K562 (cell line): ENCODE measurements at regions not wholly inside any gene's neighbourhood (a gene's known extent, or its start where the extent isn't known, plus 50 kb on each side); places are given as distances from the start of the nearest gene placed in this dataset.

Experiments
- ATAC-seq: fragments of 200-7000 bp; cut with Tn5 transposase; 3 replicates; pipeline ENCODE4 v1.9.1; 2020; ENCODE audit warnings: moderate library complexity
- BruUV-seq: library from RNA; stranded (reverse); fragments of 400-500 nt; replicated peaks from 2 replicates; lab custom pipeline; 2021; lab: Mats Ljungman, UMichigan
- CTCF ChIA-PET: fragments of 300-600 bp; formaldehyde crosslinking; extraction: SDS; loops from one replicate; lab custom pipeline; 2021; ENCODE audit warnings: low intra/inter-chr PET ratio; lab: Yijun Ruan, JAX
- POLR2A ChIA-PET: fragments of 300-600, 350-650 bp; sonication (Branson Sonifier 250); formaldehyde crosslinking; extraction: SDS; loops from one replicate; lab custom pipeline; 2021; ENCODE audit warnings: antibody characterized with exemption, inconsistent platforms; lab: Yijun Ruan, JAX
- DNase-seq, 4 experiments: peaks; one replicate each; pipeline versions ENCODE4 v3.0.0 to v3.0.0-alpha.2; 2011 to 2018; ENCODE audit warnings: low spot score in 3 of 4, mixed read lengths in 3 of 4; ENCODE audit errors: extremely low read depth in 1 of 4
- FAIRE-seq: peaks from 2 replicates; lab custom pipeline; 2011; peaks lifted over from hg19 to GRCh38; lab: Jason Lieb, UNC
- H2AFZ ChIP-seq: 2 replicates; pipeline ENCODE4 v1.6.0; 2011; ENCODE audit warnings: low read depth, low read length, control low read depth, inconsistent platforms
- H3K27ac ChIP-seq: fragments of 200-600 bp; 3 replicates; pipeline ENCODE4 v1.8.0; 2011; ENCODE audit warnings: low read depth, mild to moderate bottlenecking, control low read depth, inconsistent platforms, low read length, moderate library complexity, mixed read lengths; ENCODE audit errors: extremely low read depth
- H3K27me3 ChIP-seq, 2 experiments: fragments of 300-600 bp in 1 of 2; 2 replicates in 1 of 2; 3 replicates in 1 of 2; pipeline versions ENCODE4 v1.6.0 to v1.8.0; 2011; ENCODE audit warnings: inconsistent platforms in 2 of 2, low read length in 2 of 2, mild to moderate bottlenecking in 1 of 2, mixed read lengths in 1 of 2, moderate library complexity in 1 of 2; ENCODE audit not compliant: control insufficient read depth in 2 of 2, insufficient read depth in 2 of 2
- H3K36me3 ChIP-seq: fragments of 300-600 bp; 3 replicates; pipeline ENCODE4 v1.8.0; 2011; ENCODE audit warnings: mild to moderate bottlenecking, low read length, inconsistent platforms; ENCODE audit not compliant: control insufficient read depth, insufficient read depth
- H3K4me1 ChIP-seq, 2 experiments: fragments of 200-600 bp in 1 of 2; replicated peaks in 1 of 2; 2 replicates in 1 of 2; 3 replicates in 1 of 2; pipeline versions ENCODE4 v1.5.1 to v1.8.0; 2011; ENCODE audit warnings: inconsistent platforms in 2 of 2, low read length in 2 of 2, mild to moderate bottlenecking in 1 of 2, mixed read lengths in 1 of 2, moderate library complexity in 1 of 2; ENCODE audit not compliant: control insufficient read depth in 2 of 2, insufficient read depth in 2 of 2
- H3K4me2 ChIP-seq: 2 replicates; pipeline ENCODE4 v1.6.1; 2011; ENCODE audit warnings: low read length, control low read depth, inconsistent platforms, mixed read lengths; ENCODE audit not compliant: insufficient read depth
- H3K4me3 ChIP-seq: fragments of 200-600 bp; sonication (generic), shearing (Covaris generic); 2 replicates; pipeline ENCODE4 v1.5.1; 2016; ENCODE audit warnings: control low read depth, inconsistent platforms
- H3K79me2 ChIP-seq: fragments of 200-600 bp; 3 replicates; pipeline ENCODE4 v1.8.0; 2011; ENCODE audit warnings: low read length, inconsistent platforms; ENCODE audit not compliant: control insufficient read depth, insufficient read depth
- H3K9ac ChIP-seq, 2 experiments: 2 replicates each; pipeline versions ENCODE4 v1.6.0 to v1.6.1; 2011; ENCODE audit warnings: low read depth in 2 of 2, low read length in 2 of 2, control low read depth in 1 of 2, inconsistent platforms in 1 of 2, mild to moderate bottlenecking in 1 of 2, mixed read lengths in 1 of 2; ENCODE audit not compliant: insufficient read depth in 1 of 2
- H3K9me1 ChIP-seq: one replicate; pipeline ENCODE4 v1.6.0; 2011; ENCODE audit warnings: inconsistent platforms, mild to moderate bottlenecking, low read length, moderate library complexity; ENCODE audit not compliant: control insufficient read depth, insufficient read depth
- H3K9me3 ChIP-seq: replicated peaks from 2 replicates; pipeline ENCODE4 v1.5.1; 2011; ENCODE audit warnings: low read depth, low read length, inconsistent platforms; ENCODE audit not compliant: control insufficient read depth, insufficient read depth
- H4K20me1 ChIP-seq: replicated peaks from 2 replicates; pipeline ENCODE4 v1.6.1; 2011; ENCODE audit warnings: low read length, inconsistent platforms, mixed read lengths; ENCODE audit not compliant: control insufficient read depth, insufficient read depth
- ATF1 ChIP-seq, 2 experiments: fragments of 450-650 bp in 1 of 2; IDR thresholded peaks; 2 replicates each; pipeline ENCODE4 v1.6.1; 2016; ENCODE audit warnings: missing compliant biosample characterization in 1 of 2, missing genetic modification characterization in 1 of 2
- CBFA2T3 ChIP-seq: fragments of 450-650 bp; IDR thresholded peaks from 2 replicates; pipeline ENCODE4 v1.6.1; 2017
- CBX5 ChIP-seq: IDR thresholded peaks from 2 replicates; pipeline ENCODE4 v1.6.1; 2014; ENCODE audit warnings: low read depth, borderline replicate concordance
- CREB3L1 ChIP-seq: fragments of 450-650 bp; IDR thresholded peaks from 2 replicates; pipeline ENCODE4 v1.6.1; 2014; ENCODE audit warnings: low read depth, mild to moderate bottlenecking, moderate library complexity, borderline replicate concordance
- EP300 ChIP-seq: IDR thresholded peaks from 2 replicates; pipeline ENCODE4 v1.6.1; 2012; ENCODE audit warnings: low read length, improper control_type of control experiment
- FOXM1 ChIP-seq, 2 experiments: fragments of 450-650 bp in 1 of 2; sonication (generic) in 1 of 2; formaldehyde crosslinking in 1 of 2; IDR thresholded peaks; 2 replicates each; pipeline versions ENCODE4 v1.6.1 to v1.9.0; 2017 to 2022; ENCODE audit warnings: low read depth in 2 of 2, mild to moderate bottlenecking in 2 of 2, missing genetic modification reagents in 1 of 2, moderate library complexity in 1 of 2
- JUND ChIP-seq, 2 experiments: IDR thresholded peaks; 2 replicates in 1 of 2; 3 replicates in 1 of 2; pipeline ENCODE4 v1.6.1; 2011; ENCODE audit warnings: borderline replicate concordance in 2 of 2, low read depth in 2 of 2, low read length in 2 of 2, improper control_type of control experiment in 1 of 2, missing biosample characterization in 1 of 2, missing genetic modification characterization in 1 of 2, missing genetic modification reagents in 1 of 2
- MCM3 ChIP-seq: fragments of 450-650 bp; IDR thresholded peaks from 2 replicates; pipeline ENCODE4 v1.6.1; 2016
- NCOR1 ChIP-seq: fragments of 450-650 bp; IDR thresholded peaks from 2 replicates; pipeline ENCODE4 v1.6.1; 2016; ENCODE audit warnings: mild to moderate bottlenecking, moderate library complexity
- PCBP1 ChIP-seq: fragments of 200-400 bp; formaldehyde crosslinking; IDR thresholded peaks from 2 replicates; pipeline ENCODE4 v1.6.1; 2018; ENCODE audit warnings: mild to moderate bottlenecking, low read depth, low read length; ENCODE audit not compliant: poor library complexity, severe bottlenecking
- PPARD ChIP-seq: fragments of 250-450 bp; sonication (Bioruptor Pico); IDR thresholded peaks from 2 replicates; pipeline ENCODE4 v1.8.0; 2022; ENCODE audit warnings: inconsistent platforms, mild to moderate bottlenecking, moderate library complexity
- RAD51 ChIP-seq: fragments of 450-650 bp; IDR thresholded peaks from 2 replicates; pipeline ENCODE4 v1.7.1; 2016; ENCODE audit warnings: low read depth, mild to moderate bottlenecking, borderline replicate concordance
- SMARCA4 ChIP-seq: fragments of 450-650 bp; IDR thresholded peaks from 2 replicates; pipeline ENCODE4 v1.6.1; 2016
- TGIF2 ChIP-seq: sonication (generic); formaldehyde crosslinking; IDR thresholded peaks from 2 replicates; pipeline ENCODE4 v1.8.1; 2022; ENCODE audit warnings: mild to moderate bottlenecking, missing genetic modification reagents, moderate library complexity
- ZNF165 ChIP-seq: fragments of 250-450 bp; sonication (Bioruptor Pico); IDR thresholded peaks from 2 replicates; pipeline ENCODE4 v1.4.0; 2020; ENCODE audit warnings: borderline replicate concordance
- ZNF282 ChIP-seq: sonication (generic); formaldehyde crosslinking; IDR thresholded peaks from 2 replicates; pipeline ENCODE4 v1.8.1; 2023; ENCODE audit warnings: missing genetic modification reagents
- ZNF785 ChIP-seq: fragments of 250-450 bp; sonication (Bioruptor Pico); IDR thresholded peaks from 2 replicates; pipeline ENCODE4 v1.4.0; 2020; ENCODE audit warnings: mild to moderate bottlenecking
- ZZZ3 ChIP-seq: fragments of 450-650 bp; IDR thresholded peaks from 2 replicates; pipeline ENCODE4 v1.6.1; 2016; ENCODE audit warnings: antibody characterized with exemption, mild to moderate bottlenecking, moderate library complexity
- WGBS: fragments of 100-300 bp; shearing (Covaris generic); methylation state at CpG from one replicate; pipeline ENCODE4 v1.1.6; 2016; ENCODE audit warnings: low coverage, mixed read lengths; ENCODE audit not compliant: insufficient coverage; ENCODE audit errors: missing lambda C conversion rate; 5-methylcytosine and 5-hydroxymethylcytosine counted together
- in situ Hi-C: fragments of 300-500 bp; cut with MboI; formaldehyde crosslinking; loops from 4 replicates; pipeline ENCODE4 v1.15.0; 2018; ENCODE audit warnings: inconsistent platforms, mixed read lengths
- intact Hi-C: fragments of 100-400 bp; cut with micrococcal nuclease; formaldehyde crosslinking; loops from 2 replicates; pipeline ENCODE4 v1.14.2; 2022
- TF ChIP-seq, protein P1 (sequence below): fragments of 250-450 bp; sonication (Bioruptor Pico); IDR thresholded peaks from 2 replicates; pipeline ENCODE4 v1.8.0; 2021; ENCODE audit warnings: borderline replicate concordance, mild to moderate bottlenecking, moderate library complexity; ENCODE audit not compliant: poor library complexity, severe bottlenecking
- TF ChIP-seq, protein P2 (sequence below): IDR thresholded peaks from 3 replicates; pipeline ENCODE4 v1.6.1; 2011; ENCODE audit warnings: borderline replicate concordance, mild to moderate bottlenecking; ENCODE audit not compliant: insufficient read length, insufficient read depth

GRCh38 chr5:7043797-7044196 lies 330.6 kb downstream of the TENT4A start (continued):
- TF ChIP-seq RAD51 (no peak), CBFA2T3 (peak; percentile 52; the same call in 1 of the 2 replicates), ZNF282 (no peak), ZZZ3 (no peak), ATF1 (CRISPR knock-in tag; IDR thresholded peaks at IDR 0.05) (no peak), ATF1 (tag; IDR thresholded peaks at IDR 0.05) (peak; percentile 11; the same call in 1 of the 2 replicates), JUND (IDR thresholded peaks at IDR 0.05; ENCODE audit: borderline replicate concordance, low read depth, low read length) (peak; percentile 55; the same call in 1 of the 2 replicates), JUND (tag; IDR thresholded peaks at IDR 0.05; ENCODE audit: borderline replicate concordance, low read depth, low read length) (peak; percentile 80; the same call in 1 of the 3 replicates), EP300 (0 out of 2 replicates have a peak, but pooled peaks have one; percentile 12), MCM3 (no peak), PPARD (CRISPR knock-in tag) (no peak)

DNA sequence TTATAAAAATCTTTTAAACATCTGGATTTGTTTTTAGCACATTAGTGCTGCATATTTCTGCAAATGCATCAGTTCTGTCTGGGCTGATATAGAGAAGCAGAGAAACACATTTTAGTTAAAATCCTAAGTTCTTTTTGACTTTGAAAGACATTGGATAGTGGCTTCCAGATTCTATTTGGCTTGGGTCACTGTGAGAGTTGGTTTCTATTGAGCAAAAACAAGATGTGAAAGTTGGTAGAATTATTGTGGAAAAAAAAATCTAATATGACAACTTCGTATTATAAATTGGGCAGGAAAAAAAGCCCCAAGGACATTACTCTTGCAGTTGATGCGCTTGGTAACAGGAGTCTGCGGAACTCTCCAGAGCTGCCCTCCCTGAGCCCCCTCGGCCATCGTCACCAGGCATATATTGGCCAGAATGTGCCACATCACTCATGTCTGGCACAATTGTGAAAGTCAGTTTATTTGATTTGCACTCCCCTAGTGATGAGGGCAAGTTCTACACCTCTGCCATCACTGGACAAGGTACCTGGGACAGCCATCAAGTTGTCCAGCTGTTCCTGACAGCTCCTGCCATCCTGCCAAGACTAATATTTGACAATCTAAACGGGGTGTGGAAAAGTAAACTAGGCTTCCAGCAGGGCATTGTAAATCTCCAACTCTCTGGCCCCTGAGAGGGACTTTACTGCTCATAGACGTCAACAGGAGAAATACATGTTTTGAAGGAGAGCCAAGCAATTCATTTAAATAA lies 334.5 kb downstream of the TENT4A start:
- no peaks in the 10 kb centered on the region for H3K9me1 ChIP-seq
- no TSS peak for BruUV-seq
- no peak overlapping the region for H2AFZ ChIP-seq
- no peak overlapping the region for H3K4me3 ChIP-seq
- in situ Hi-C loops (no loop called here), intact Hi-C loops (no loop called here)
- no peak for ATAC-seq
- DNase-seq = no peak
- POLR2A ChIA-PET = no interaction called here
- H3K36me3 ChIP-seq = no peaks in the 10 kb centered on the region
- 3% methylated on average over 7 of the region's 7 CpGs for WGBS
- H3K9ac ChIP-seq = no peak overlapping the region
- H3K9me3 ChIP-seq = no peaks in the 10 kb centered on the region
- FAIRE-seq = no peak
- H3K79me2 ChIP-seq = no peaks in the 10 kb centered on the region
- no peak overlapping the region for H3K4me2 ChIP-seq
- H3K27ac ChIP-seq = no peak overlapping the region
- H3K4me1 ChIP-seq = no peaks in the 10 kb centered on the region
- CTCF ChIA-PET = no interaction called here
- H4K20me1 ChIP-seq = no peaks in the 10 kb centered on the region
- no peaks in the 10 kb centered on the region for H3K27me3 ChIP-seq
- TF ChIP-seq, protein P1, sequence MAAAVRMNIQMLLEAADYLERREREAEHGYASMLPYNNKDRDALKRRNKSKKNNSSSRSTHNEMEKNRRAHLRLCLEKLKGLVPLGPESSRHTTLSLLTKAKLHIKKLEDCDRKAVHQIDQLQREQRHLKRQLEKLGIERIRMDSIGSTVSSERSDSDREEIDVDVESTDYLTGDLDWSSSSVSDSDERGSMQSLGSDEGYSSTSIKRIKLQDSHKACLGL (CRISPR knock-in tag) = no peak
- TF ChIP-seq NCOR1 = no peak
- TF ChIP-seq ZNF785 (CRISPR knock-in tag) = no peak
- no peak for TF ChIP-seq ZNF165 (CRISPR knock-in tag)
- TF ChIP-seq PCBP1 = no peak
- no peak for TF ChIP-seq CREB3L1
- TF ChIP-seq FOXM1 (IDR thresholded peaks at IDR 0.05; ENCODE audit: low read depth) = no peak
- TF ChIP-seq FOXM1 (CRISPR knock-in tag; IDR thresholded peaks at IDR 0.05; ENCODE audit: low read depth) = no peak
- no peak for TF ChIP-seq CBX5
- TF ChIP-seq, protein P2, sequence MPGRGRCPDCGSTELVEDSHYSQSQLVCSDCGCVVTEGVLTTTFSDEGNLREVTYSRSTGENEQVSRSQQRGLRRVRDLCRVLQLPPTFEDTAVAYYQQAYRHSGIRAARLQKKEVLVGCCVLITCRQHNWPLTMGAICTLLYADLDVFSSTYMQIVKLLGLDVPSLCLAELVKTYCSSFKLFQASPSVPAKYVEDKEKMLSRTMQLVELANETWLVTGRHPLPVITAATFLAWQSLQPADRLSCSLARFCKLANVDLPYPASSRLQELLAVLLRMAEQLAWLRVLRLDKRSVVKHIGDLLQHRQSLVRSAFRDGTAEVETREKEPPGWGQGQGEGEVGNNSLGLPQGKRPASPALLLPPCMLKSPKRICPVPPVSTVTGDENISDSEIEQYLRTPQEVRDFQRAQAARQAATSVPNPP = no peak
- TF ChIP-seq TGIF2 = no peak
- no peak for TF ChIP-seq SMARCA4
